GM12878 (cell line): ENCODE measurements at regions not wholly inside any gene's neighbourhood (a gene's known extent, or its start where the extent isn't known, plus 50 kb on each side); places are given as distances from the start of the nearest gene placed in this dataset.

Experiments used
- EZH2 ChIP-seq: IDR thresholded peaks from 2 replicates; pipeline ENCODE4 v1.6.1; 2012; ENCODE audit warnings: low read depth, mild to moderate bottlenecking, control low read depth, inconsistent platforms, low read length, borderline replicate concordance; ENCODE audit not compliant: control insufficient read depth
- FOS ChIP-seq: IDR thresholded peaks from 3 replicates; pipeline ENCODE4 v1.6.1; 2011; ENCODE audit warnings: borderline replicate concordance; ENCODE audit not compliant: insufficient read length; ENCODE audit errors: extremely low read depth
- GATAD2B ChIP-seq: fragments of 450-650 bp; conservative IDR thresholded peaks from 2 replicates; pipeline ENCODE4 v1.6.1; 2017; ENCODE audit warnings: low read depth, mild to moderate bottlenecking, moderate library complexity
- MYC ChIP-seq: IDR thresholded peaks from 2 replicates; pipeline ENCODE4 v1.6.1; 2011; ENCODE audit warnings: mild to moderate bottlenecking, low read length, moderate library complexity, inconsistent platforms; ENCODE audit not compliant: insufficient read depth, insufficient replicate concordance, insufficient read length, severe bottlenecking
- NFIC ChIP-seq: IDR thresholded peaks from 2 replicates; pipeline ENCODE4 v1.6.1; 2012; ENCODE audit warnings: low read depth, mild to moderate bottlenecking, inconsistent platforms, low read length, moderate library complexity
- POLR2A ChIP-seq: IDR thresholded peaks from 2 replicates; pipeline ENCODE4 v1.6.1; 2011; ENCODE audit warnings: low read depth, mild to moderate bottlenecking, low read length
- RBBP5 ChIP-seq: fragments of 200-600 bp; sonication (generic); conservative IDR thresholded peaks from 2 replicates; pipeline ENCODE4 v1.6.1; 2016
- TF ChIP-seq, protein P1 (sequence below): IDR thresholded peaks from 2 replicates; pipeline ENCODE4 v1.6.1; 2011; ENCODE audit warnings: low read depth, low read length, improper control_type of control experiment, borderline replicate concordance
- TF ChIP-seq, protein P2 (sequence below): IDR thresholded peaks from 2 replicates; pipeline ENCODE4 v1.6.1; 2011; ENCODE audit warnings: borderline replicate concordance, low read depth, mild to moderate bottlenecking, moderate library complexity, low read length; ENCODE audit not compliant: insufficient read depth, poor library complexity, severe bottlenecking
- TF ChIP-seq, protein P3 (sequence below): fragments of 450-650 bp; IDR thresholded peaks from 2 replicates; pipeline ENCODE4 v1.6.1; 2014; ENCODE audit warnings: mild to moderate bottlenecking

DNA sequence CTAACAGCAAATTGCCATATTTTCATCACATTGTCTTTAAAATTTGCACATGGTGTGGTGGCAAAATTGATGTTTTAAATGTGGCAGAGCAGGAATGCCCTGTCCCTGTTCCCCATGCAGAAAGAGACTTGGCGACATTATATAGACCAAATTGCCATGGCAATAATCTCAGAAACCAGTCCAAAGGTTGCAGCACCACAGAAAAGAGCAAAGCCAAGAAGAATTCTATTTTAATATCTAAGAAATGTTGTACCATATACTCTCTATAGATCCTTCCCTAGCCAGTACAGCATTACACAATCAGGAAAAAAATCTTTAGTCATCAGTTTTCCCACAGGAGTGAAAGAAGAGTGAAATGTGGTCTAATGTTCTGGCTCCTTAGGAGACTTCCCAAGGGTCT lies 80.0 kb downstream of the UGT2B28 start:
- TF ChIP-seq, protein P1, sequence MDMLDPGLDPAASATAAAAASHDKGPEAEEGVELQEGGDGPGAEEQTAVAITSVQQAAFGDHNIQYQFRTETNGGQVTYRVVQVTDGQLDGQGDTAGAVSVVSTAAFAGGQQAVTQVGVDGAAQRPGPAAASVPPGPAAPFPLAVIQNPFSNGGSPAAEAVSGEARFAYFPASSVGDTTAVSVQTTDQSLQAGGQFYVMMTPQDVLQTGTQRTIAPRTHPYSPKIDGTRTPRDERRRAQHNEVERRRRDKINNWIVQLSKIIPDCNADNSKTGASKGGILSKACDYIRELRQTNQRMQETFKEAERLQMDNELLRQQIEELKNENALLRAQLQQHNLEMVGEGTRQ = no peak
- TF ChIP-seq, protein P2, sequence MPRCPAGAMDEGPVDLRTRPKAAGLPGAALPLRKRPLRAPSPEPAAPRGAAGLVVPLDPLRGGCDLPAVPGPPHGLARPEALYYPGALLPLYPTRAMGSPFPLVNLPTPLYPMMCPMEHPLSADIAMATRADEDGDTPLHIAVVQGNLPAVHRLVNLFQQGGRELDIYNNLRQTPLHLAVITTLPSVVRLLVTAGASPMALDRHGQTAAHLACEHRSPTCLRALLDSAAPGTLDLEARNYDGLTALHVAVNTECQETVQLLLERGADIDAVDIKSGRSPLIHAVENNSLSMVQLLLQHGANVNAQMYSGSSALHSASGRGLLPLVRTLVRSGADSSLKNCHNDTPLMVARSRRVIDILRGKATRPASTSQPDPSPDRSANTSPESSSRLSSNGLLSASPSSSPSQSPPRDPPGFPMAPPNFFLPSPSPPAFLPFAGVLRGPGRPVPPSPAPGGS = no peak
- no peak for TF ChIP-seq FOS
- no peak for TF ChIP-seq EZH2
- TF ChIP-seq GATAD2B = no peak
- TF ChIP-seq RBBP5 = no peak
- no peak for TF ChIP-seq NFIC
- TF ChIP-seq, protein P3, sequence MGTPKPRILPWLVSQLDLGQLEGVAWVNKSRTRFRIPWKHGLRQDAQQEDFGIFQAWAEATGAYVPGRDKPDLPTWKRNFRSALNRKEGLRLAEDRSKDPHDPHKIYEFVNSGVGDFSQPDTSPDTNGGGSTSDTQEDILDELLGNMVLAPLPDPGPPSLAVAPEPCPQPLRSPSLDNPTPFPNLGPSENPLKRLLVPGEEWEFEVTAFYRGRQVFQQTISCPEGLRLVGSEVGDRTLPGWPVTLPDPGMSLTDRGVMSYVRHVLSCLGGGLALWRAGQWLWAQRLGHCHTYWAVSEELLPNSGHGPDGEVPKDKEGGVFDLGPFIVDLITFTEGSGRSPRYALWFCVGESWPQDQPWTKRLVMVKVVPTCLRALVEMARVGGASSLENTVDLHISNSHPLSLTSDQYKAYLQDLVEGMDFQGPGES = no peak
- TF ChIP-seq POLR2A = no peak
- TF ChIP-seq MYC = no peak
